Right lobe of liver (tissue), 4 donors: ENCODE measurements at regions not wholly inside any gene's neighbourhood (a gene's known extent, or its start where the extent isn't known, plus 50 kb on each side); places are given as distances from the start of the nearest gene placed in this dataset.

Source experiments
- CTCF ChIP-seq, 4 donors: fragments of 200-600 bp in 3 of 4; fragments of 450-650 bp in 1 of 4; IDR thresholded peaks; one replicate each; pipeline versions ENCODE4 v1.5.1 to v1.8.0; 2016 to 2022; ENCODE audit warnings: antibody characterized with exemption in 4 of 4, mild to moderate bottlenecking in 2 of 4
- POLR2A ChIP-seq: fragments of 450-650 bp; IDR thresholded peaks from one replicate; pipeline ENCODE4 v1.6.1; 2017; ENCODE audit warnings: antibody characterized with exemption, mild to moderate bottlenecking
- donor health status: DM: no; HTN: no; CAD: no.
- donor health status: DM: no; HTN: no; CAD: no.
- donor health status: DM: no; HTN: yes; CAD: no.

GRCh38 chr3:156035158-156035557, 85.2 kb upstream of the KCNAB1 start:
- no peak for TF ChIP-seq POLR2A
- TF ChIP-seq CTCF (IDR thresholded peaks at IDR 0.05) = no peak
